ENCODE measurements at regions not wholly inside any gene's neighbourhood (a gene's known extent, or its start where the extent isn't known, plus 50 kb on each side); places are given as distances from the start of the nearest gene placed in this dataset. TPM values are rescaled to one million over a fixed set of nuclear protein-coding genes. Genes with fewer than 3 reads are reported as not detected.

Small RNA genes in the stretch of these regions (microRNA-seq; reads per million reads assigned to microRNA genes)
- not detected for gene RF00072 (ENCODE audit: insufficient read depth, insufficient read length)

Small RNA genes in the stretch of these regions (small RNA-seq; reads per million reads assigned to genes)
- 0 reads per million in 5 experiments for gene RF00072
